SU-DHL-6 (cell line): ENCODE measurements at regions not wholly inside any gene's neighbourhood (a gene's known extent, or its start where the extent isn't known, plus 50 kb on each side); places are given as distances from the start of the nearest gene placed in this dataset.

Experiments
- H2AFZ ChIP-seq: fragments of 200-600 bp; sonication (generic); 2 replicates; pipeline ENCODE4 v1.6.1; 2014; ENCODE audit warnings: low read depth, mild to moderate bottlenecking, moderate library complexity, mixed read lengths, antibody characterized with exemption, low read length; ENCODE audit not compliant: severe bottlenecking
- H3F3A ChIP-seq: fragments of 200-600 bp; shearing (Covaris generic); 2 replicates; pipeline ENCODE4 v1.6.0; 2016; ENCODE audit warnings: antibody characterized with exemption, mild to moderate bottlenecking; ENCODE audit not compliant: insufficient read depth
- H3K27ac ChIP-seq: fragments of 200-600 bp; sonication (generic); 2 replicates; pipeline ENCODE4 v1.5.1; 2016; ENCODE audit warnings: low read depth, mild to moderate bottlenecking, low read length, moderate library complexity, mixed read lengths
- H3K27me3 ChIP-seq: fragments of 200-600 bp; sonication (generic), shearing (Covaris generic); 2 replicates; pipeline ENCODE4 v1.6.0; 2014; ENCODE audit warnings: mild to moderate bottlenecking, low read length
- H3K36me3 ChIP-seq: fragments of 200-600 bp; sonication (generic); 2 replicates; pipeline ENCODE4 v1.6.1; 2014; ENCODE audit warnings: mild to moderate bottlenecking, low read length, mixed read lengths
- H3K4me2 ChIP-seq: fragments of 300-600, 200-600 bp; shearing (Covaris generic), sonication (generic); 2 replicates; pipeline ENCODE4 v1.6.0; 2014; ENCODE audit warnings: low read length, low read depth, mild to moderate bottlenecking; ENCODE audit not compliant: poor library complexity, severe bottlenecking
- H3K4me3 ChIP-seq: fragments of 200-600 bp; sonication (generic); 2 replicates; pipeline ENCODE4 v1.5.1; 2014; ENCODE audit warnings: antibody characterized with exemption, low read length, mild to moderate bottlenecking, mixed read lengths; ENCODE audit not compliant: insufficient read depth, poor library complexity, severe bottlenecking
- H3K79me2 ChIP-seq: fragments of 200-600 bp; sonication (generic); 2 replicates; pipeline ENCODE4 v1.6.1; 2014; ENCODE audit warnings: mild to moderate bottlenecking, low read length, moderate library complexity; ENCODE audit not compliant: insufficient read depth
- H3K9ac ChIP-seq: fragments of 200-600 bp; sonication (generic); 2 replicates; pipeline ENCODE4 v1.7.0; 2014; ENCODE audit warnings: mild to moderate bottlenecking, low read length
- H3K9me2 ChIP-seq: fragments of 200-600 bp; sonication (generic); replicated peaks from 2 replicates; pipeline ENCODE4 v1.6.1; 2014; ENCODE audit warnings: low read length; ENCODE audit not compliant: insufficient read depth
- H3K9me3 ChIP-seq: fragments of 200-600 bp; sonication (generic); 2 replicates; pipeline ENCODE4 v1.6.1; 2014; ENCODE audit warnings: low read length, mixed read lengths; ENCODE audit not compliant: insufficient read depth
- H4K20me1 ChIP-seq: fragments of 200-600 bp; sonication (generic); 2 replicates; pipeline ENCODE4 v1.6.1; 2014; ENCODE audit warnings: low read depth, mild to moderate bottlenecking, antibody characterized with exemption, low read length, moderate library complexity, mixed read lengths
- CTCF ChIP-seq: fragments of 200-600 bp; sonication (generic); IDR thresholded peaks from one replicate; pipeline ENCODE4 v1.5.1; 2017; ENCODE audit warnings: antibody characterized with exemption, mild to moderate bottlenecking, low read length, moderate library complexity; ENCODE audit not compliant: insufficient read depth, poor library complexity, severe bottlenecking
- EZH2phosphoT487 ChIP-seq: fragments of 200-600 bp; sonication (generic), shearing (Covaris generic); conservative IDR thresholded peaks from 2 replicates; pipeline ENCODE4 v1.6.1; 2018; ENCODE audit warnings: mild to moderate bottlenecking, antibody characterized with exemption, low read length, moderate library complexity, mixed read lengths

GRCh38 chr14:34099635-34100034, 148.8 kb upstream of the EGLN3 start:
- Histone ChIP-seq H3F3A (no peaks in the 10 kb centered on the region), H3K27me3 (no peaks in the 10 kb centered on the region), H3K4me3 (no peak overlapping the region), H3K79me2 (no peaks in the 10 kb centered on the region), H3K4me2 (no peak overlapping the region), H3K27ac (no peak overlapping the region), H3K9me2 (no peaks in the 10 kb centered on the region), H4K20me1 (no peaks in the 10 kb centered on the region), H2AFZ (no peak overlapping the region), H3K9me3 (no peaks in the 10 kb centered on the region), H3K9ac (no peak overlapping the region), H3K36me3 (no peaks in the 10 kb centered on the region)
- TF ChIP-seq CTCF (no peak), EZH2phosphoT487 (no peak)

DNA sequence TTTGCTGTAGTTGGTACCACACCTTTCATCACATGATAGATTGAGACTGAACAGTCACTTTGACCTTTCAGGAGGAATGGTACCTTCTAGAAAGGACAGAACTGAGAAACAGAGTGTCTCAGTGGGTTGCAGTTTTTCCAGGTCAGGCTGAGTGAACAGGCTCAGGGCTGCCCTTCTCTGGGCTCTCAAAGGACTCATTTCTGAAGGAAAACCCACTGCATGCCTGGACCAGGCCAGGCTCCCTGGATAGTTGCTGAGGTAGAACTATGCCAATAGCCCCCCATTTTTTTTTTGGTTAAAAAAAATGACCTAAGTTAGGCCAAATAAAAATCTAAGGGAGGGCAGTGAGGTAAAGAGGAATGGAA, 148.1 kb upstream of the EGLN3 start:
- TF ChIP-seq EZH2phosphoT487 (no peak), CTCF (no peak)
- H3K4me2 ChIP-seq: no peak overlapping the region
- no peak overlapping the region for H3K27ac ChIP-seq
- no peaks in the 10 kb centered on the region for H3K79me2 ChIP-seq
- no peak overlapping the region for H3K9ac ChIP-seq
- H3K9me2 ChIP-seq: no peaks in the 10 kb centered on the region
- no peaks in the 10 kb centered on the region for H3K27me3 ChIP-seq
- no peaks in the 10 kb centered on the region for H4K20me1 ChIP-seq
- H2AFZ ChIP-seq: no peak overlapping the region
- no peak overlapping the region for H3K4me3 ChIP-seq
- no peaks in the 10 kb centered on the region for H3K9me3 ChIP-seq
- H3F3A ChIP-seq: no peaks in the 10 kb centered on the region
- no peaks in the 10 kb centered on the region for H3K36me3 ChIP-seq

- Histone ChIP-seq H2AFZ (no peak overlapping the region), H3K9ac (no peak overlapping the region), H3K27ac (no peak overlapping the region), H3K27me3 (no peaks in the 10 kb centered on the region), H4K20me1 (no peaks in the 10 kb centered on the region), H3K9me3 (no peaks in the 10 kb centered on the region), H3F3A (no peaks in the 10 kb centered on the region), H3K79me2 (no peaks in the 10 kb centered on the region), H3K4me2 (no peak overlapping the region), H3K36me3 (no peaks in the 10 kb centered on the region), H3K9me2 (no peaks in the 10 kb centered on the region), H3K4me3 (no peak overlapping the region)
- no peak for TF ChIP-seq EZH2phosphoT487
- no peak for TF ChIP-seq CTCF
Measured at GRCh38 chr14:34098045-34098984, 147.4 kb upstream of the EGLN3 start.
